NCI-H1092 treated with DMSO at 0.1 percent for 48 hours (cell line): ENCODE measurements at regions not wholly inside any gene's neighbourhood (a gene's known extent, or its start where the extent isn't known, plus 50 kb on each side); places are given as distances from the start of the nearest gene placed in this dataset.
"Not testable (repeated sequence)": the region's sequence is repeated elsewhere in the genome, so short reads cannot be mapped to it uniquely, and the experiment has no call there.

Source experiments
- DNase-seq: peaks from one replicate; lab custom pipeline; 2025; lab: John Stamatoyannopoulos, UW

DNA sequence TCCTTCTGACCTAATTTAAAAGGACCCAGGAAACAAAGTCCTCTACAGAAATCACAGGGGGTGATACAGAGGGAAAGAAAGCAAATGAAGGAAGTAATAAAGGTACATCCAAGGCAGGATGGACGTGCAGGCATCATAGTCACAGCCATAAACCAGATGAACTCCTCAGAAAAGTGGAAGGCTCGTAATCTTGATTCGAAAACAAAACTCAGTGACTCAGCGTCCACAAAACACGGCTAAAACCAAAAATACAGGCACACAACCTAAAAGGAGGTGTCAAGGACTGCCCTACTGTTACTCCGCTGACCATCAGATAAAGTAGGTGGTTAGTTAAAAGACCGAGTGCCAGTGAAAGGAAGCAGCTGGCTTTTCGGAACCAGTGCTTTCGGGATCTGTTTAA lies 81.5 kb downstream of the TRIM69 start:
- not testable (repeated sequence) for DNase-seq

DNA sequence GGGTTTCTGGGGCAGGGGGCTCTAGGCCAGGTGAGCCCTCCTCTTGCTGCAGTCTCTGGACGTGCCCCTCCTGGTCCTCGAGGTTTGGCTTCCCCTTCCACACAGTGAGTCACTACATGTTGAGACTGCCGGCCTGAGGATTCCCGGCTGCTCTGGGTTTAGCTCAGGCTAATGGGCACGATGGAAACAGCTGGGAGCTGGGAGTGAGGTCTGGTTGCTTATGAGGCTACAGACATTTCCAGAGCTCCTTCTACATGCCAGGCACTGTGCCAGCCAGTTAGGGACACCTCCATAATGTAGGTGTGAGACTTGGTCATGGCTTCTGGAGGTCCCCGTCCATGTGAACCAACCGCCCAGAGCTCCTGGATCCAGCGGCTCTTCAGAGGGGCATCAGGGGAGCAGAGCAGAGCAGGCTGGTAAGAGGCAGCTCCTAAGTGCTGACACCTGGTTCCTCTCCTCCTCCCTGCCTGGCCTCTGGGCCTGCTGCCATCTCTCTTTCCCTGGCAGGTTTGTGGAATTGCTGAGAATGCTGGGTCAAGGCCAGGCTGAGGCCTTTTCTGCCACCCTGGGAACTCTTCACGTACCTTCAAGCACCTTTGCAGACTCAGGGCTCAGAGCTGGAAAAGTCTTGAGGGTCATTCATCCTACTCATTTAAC lies 83.1 kb downstream of the TRIM69 start:
- peak; percentile 63 for DNase-seq

DNA sequence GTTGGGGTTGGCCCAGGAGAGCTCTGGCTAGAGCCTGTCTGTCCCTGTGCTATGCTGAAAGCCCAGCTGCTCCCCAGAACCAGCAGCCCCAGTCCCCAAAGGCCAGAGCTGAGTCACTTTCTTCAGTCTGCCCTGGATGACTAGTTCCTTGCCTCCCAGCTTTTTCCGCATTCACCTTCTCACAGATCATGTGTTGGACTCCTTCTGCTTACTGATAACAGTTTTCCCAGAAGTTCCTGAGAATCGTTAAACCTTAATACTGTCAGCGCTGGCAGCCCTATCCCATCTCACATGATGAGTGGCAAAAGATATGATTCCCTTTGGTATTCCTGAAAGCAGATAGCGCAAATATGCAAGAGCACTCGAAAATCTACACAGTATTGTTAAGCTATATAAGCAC lies 84.2 kb downstream of the TRIM69 start:
- not testable (repeated sequence) for DNase-seq

- DNase-seq: peak; percentile 42
Measured at GRCh38 chr15:44820967-44821366, 84.6 kb downstream of the TRIM69 start.

DNA sequence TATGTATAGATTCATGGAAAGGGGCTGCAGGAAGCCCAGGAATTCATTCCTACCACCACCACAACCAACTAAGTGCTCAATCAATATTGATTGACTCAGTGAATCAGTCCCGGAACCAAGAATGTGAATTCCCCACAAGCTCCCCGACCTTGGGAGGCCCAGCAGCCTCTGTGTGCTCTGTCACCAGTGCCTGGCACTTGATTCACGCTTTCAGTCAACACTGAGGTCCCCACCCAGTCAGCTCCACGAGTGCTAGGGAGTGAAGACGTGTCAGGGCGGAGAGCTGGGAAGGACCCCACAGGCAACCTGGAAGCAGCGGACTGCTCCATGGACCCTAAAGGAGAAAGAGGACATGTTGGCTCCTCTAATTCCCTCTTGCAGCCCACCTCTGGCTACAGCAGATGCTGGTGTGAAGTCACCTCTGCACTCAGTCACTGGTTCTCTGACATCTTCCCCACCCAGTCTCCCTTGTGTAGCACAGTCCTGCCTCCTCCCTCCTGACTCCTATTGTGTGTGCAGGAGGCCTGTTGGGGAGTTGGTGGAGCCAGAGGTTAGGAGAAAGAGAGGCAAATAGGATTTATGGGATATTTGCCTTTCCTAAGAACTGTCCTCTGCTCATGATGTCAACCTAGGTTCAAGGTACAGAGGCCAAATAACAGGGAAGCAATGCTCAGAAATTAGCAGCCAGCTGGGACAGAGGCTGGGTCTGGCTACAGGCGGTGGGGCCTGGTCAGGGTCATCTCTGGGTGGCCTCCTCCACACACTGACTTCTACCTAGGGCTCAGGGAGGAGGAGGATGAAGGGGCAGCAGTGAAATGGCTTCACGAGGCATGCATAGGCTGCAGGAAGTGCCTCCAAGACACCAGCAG lies 88.2 kb downstream of the TRIM69 start:
- DNase-seq: not testable (repeated sequence)

GRCh38 chr15:44826583-44826982 lies 90.3 kb downstream of the TRIM69 start:
- not testable (repeated sequence) for DNase-seq

DNA sequence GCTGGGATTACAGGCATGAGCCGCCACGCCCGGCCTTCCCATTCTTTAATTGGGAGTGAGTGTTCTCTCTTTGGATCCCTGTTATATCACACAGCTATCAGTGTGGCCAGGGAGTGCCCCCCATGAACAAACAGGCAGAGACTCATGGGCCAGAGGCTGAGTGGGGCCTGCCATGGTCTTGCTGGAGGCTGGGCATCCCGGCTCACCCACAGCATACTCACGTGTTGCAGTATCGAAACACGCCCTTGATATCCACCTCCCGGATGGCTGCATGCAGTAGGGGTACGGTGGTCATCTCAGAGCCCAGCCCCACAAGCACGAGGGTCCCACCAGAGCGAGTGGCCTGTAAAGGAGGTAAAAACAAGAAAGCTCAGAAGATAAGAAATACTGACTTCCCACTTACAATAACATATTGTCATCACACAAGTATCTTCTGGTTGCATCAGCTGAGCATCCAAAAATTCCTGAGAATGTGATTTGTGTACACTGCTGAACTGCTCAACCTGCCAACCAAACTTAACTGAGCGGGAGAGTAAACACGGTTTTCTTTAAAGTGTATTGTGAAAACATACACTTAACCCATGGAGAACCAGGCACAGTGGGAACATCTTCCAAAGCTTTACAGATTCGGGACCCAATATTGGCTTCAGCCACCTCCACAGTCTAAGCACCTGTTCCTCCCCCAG lies 92.0 kb downstream of the TRIM69 start:
- not testable (repeated sequence) for DNase-seq

- DNase-seq: not testable (repeated sequence)
Measured at GRCh38 chr15:44829150-44829549, 92.8 kb downstream of the TRIM69 start.

GRCh38 chr15:44830692-44831408 lies 94.5 kb downstream of the TRIM69 start:
- DNase-seq: not testable (repeated sequence)

- DNase-seq: not testable (repeated sequence)
Measured at GRCh38 chr15:44831409-44831741, 95.0 kb downstream of the TRIM69 start.

DNA sequence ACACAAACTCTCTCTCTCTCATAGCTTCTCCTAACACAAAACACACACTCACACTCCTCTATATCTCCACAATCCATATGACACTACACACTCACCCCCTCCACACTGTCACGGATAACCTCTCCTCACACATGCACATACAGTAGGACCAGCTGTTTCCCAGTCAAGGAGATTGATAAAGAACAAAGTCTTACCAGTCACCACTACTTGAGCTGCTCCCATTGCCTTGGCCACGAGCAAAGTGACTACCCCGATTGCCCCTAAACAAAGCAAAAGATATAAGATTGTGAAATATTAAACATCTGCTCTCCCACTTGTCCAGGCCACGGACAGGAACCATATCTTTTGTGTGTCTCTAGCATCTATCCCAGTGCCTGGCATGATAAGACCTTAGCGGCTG lies 95.8 kb downstream of the TRIM69 start:
- not testable (repeated sequence) for DNase-seq

DNA sequence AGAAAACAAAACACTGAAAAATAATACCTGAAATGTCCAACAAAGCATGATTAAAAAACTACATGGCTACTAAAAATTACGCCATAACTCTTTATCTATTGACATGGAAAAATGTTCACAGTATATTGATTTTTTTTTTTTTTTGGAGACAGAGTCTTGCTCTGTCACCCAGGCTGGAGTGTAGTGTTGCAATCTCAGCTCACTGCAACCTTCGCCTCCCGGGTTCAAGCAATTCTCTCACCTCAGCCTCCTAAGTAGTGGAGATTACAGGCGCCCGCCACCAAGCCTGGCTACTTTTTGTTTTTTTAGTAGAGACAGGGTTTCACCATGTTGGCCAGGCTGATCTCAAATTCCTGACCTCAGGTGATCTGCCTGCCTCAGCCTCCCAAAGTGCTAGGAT lies 96.8 kb downstream of the TRIM69 start:
- DNase-seq: not testable (repeated sequence)

GRCh38 chr15:44833761-44834160 lies 97.4 kb downstream of the TRIM69 start:
- not testable (repeated sequence) for DNase-seq

DNA sequence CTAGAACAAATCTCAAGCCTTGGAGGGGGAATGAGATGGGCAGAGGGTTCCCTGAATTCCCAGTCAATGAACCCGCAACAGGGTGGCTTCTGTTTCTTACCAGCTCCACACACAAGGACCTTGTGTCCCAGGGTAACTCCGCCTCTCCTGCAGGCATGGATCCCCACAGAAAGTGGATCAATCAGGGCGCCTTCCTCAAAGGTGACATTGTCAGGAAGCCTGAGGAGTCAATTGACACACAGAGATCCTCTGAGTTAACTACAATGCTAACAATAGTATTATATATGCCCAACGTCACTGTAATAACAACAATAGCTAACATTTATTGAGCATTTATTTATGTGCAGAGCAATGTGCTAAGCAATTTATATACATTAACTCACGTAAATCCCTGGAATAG lies 98.8 kb downstream of the TRIM69 start:
- DNase-seq: not testable (repeated sequence)

DNA sequence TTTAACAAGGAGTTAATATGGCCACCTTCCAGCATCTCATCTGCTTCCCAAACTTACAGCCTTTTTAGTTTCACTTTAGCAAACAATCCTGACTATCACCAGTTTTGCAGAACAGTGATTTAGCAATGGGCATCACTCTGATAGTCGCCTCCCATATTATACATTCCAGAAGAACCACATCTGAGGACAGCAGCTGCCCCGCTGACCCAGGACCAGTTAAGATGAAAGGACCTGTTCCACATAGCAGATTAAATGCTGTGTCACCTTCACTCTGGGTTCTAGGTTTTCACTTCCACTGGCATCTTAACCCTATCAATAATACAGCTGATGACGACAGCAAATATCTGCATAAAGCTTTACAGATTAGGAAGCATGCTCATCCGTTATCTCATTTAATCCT lies 99.8 kb downstream of the TRIM69 start:
- DNase-seq: no peak

DNA sequence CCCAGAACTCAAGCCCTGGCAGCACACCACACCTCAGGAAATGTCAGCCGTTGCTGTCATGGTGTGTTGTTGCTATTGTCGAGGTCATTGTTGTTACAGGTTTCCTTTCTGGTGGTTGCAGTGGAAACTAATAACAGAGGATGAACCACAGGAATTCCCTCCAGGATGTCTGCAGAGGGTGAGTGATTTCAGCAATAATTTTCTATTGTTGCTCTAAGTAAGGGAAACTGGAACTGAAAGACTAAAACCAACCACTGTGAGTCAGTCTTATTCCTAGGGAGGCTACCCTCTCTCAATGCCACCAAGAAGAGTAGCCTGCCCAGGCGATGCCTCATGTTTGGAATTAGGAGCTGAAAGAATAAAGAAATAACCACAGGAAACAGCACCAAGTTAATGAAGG lies 102.6 kb downstream of the TRIM69 start:
- not testable (repeated sequence) for DNase-seq

DNA sequence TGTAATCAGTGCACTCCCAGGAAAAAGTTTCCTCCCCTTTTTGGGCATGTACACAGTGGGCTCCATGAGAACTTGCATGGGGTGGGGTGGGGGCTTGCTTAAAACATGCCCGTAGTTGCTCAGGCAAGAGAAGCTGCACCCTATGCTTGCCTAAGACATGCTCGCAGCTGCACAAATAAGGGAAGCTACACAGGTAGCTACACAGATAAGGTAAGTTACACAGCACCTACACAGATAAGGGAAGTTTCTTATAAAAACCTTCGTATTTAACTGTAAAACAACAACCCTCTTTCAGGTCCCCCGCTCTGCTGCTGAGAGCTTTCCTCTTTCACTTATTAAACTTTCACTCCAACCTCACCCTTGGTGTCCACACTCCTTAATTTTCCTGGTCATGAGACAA lies 105.4 kb downstream of the TRIM69 start:
- DNase-seq: not testable (repeated sequence)

- DNase-seq: not testable (repeated sequence)
Measured at GRCh38 chr15:44842883-44843282, 106.6 kb downstream of the TRIM69 start.

DNA sequence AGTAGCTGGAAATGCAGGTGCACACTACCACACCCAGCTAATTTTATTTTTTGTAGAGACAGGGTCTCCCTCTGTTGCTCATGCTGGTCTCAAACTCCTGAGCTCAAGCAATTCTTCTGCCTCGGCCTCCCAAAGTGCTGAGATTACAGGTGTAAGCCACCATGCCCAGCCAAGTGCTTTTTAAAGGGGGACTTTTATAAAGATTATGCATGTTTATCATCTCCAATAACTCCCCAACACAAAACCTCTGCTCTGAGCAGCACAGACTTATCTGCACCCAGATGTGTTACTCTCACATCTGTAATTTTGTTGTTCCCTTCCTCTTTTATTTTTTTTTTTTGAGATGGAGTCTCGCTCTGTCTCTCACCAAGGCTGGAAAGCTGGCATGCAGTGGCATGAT lies 108.6 kb downstream of the TRIM69 start:
- DNase-seq: not testable (repeated sequence)

GRCh38 chr15:44846156-44846555 lies 109.8 kb downstream of the TRIM69 start:
- not testable (repeated sequence) for DNase-seq

DNA sequence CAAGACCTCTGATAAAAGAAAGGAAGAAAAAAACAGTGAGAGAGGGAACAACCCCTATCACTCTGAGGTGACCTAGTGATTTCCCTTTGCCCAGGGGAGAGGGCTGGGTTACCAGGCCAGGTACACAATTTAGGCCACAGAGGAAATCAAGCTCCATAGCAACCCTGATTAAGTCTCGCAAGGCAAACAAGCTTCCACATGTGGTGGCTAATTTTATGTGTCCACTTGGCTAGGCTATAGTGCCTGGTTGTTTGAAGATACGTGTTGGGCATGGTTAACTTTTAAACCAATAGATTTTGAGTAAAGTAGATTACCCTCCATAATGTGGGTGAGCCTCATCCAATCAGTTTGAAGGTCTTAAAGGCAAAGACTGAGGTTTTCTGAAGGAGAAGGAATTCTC lies 108.9 kb upstream of the TERB2 start:
- not testable (repeated sequence) for DNase-seq

DNA sequence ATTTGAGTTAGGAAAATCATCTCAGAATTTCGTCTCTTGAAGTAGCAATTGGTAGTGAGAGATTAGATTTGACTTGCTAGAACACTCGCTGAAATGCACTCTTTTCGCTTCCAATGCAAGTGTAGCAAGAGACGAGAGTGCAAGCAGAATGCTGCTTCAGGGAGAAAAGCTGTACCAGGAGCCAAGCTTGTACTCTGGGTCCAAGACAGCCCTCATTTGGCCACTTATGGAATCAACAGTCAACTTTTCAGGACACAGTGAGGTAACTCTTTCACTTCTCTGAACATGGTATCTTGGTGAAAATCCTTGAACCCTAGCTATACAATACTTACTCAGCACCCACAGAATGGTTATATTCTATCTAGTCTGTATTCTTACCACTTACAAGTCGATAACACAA lies 107.6 kb upstream of the TERB2 start:
- DNase-seq: peak; percentile 17
